Omental fat pad (tissue), 3 donors: ENCODE measurements at regions not wholly inside any gene's neighbourhood (a gene's known extent, or its start where the extent isn't known, plus 50 kb on each side); places are given as distances from the start of the nearest gene placed in this dataset.

ENCODE experiments used
- ATAC-seq: fragments of 150-250 bp; one replicate; pipeline ENCODE4 v1.9.1; 2016; ENCODE audit warnings: mild to moderate bottlenecking, moderate library complexity; ENCODE audit not compliant: low FRiP score
- DNase-seq: peaks from one replicate; pipeline ENCODE4 v3.0.0-alpha.2; 2019; ENCODE audit warnings: low spot score
- TF ChIP-seq, protein P1 (sequence below), 3 donors: fragments of 450-650 bp; IDR thresholded peaks; one replicate each; pipeline ENCODE4 v1.5.1; 2016 to 2017; ENCODE audit warnings: antibody characterized with exemption in 3 of 3, mild to moderate bottlenecking in 3 of 3, moderate library complexity in 2 of 3

DNA sequence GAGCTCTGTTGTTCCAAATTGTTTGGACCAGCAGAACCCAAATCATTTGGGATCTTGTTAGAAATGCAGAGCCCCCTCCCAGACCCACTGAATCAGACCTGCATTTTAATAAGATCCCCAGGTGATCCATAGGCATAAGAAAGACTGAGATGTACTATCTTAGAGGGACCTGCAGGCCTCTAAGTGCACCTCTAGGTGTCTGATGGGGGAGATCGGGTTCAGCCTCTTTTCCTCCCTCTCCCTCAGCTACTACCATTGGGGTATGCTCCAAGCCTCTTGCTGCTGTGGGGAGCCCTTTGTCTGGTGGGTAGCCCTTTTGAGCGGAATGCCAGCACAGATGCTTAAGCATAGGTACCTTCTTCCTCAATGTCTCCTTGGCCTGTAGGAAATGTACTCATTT is 63.8 kb upstream of the RPS6KA3 start:
- ATAC-seq (no peak), DNase-seq (no peak)
- TF ChIP-seq, protein P1, sequence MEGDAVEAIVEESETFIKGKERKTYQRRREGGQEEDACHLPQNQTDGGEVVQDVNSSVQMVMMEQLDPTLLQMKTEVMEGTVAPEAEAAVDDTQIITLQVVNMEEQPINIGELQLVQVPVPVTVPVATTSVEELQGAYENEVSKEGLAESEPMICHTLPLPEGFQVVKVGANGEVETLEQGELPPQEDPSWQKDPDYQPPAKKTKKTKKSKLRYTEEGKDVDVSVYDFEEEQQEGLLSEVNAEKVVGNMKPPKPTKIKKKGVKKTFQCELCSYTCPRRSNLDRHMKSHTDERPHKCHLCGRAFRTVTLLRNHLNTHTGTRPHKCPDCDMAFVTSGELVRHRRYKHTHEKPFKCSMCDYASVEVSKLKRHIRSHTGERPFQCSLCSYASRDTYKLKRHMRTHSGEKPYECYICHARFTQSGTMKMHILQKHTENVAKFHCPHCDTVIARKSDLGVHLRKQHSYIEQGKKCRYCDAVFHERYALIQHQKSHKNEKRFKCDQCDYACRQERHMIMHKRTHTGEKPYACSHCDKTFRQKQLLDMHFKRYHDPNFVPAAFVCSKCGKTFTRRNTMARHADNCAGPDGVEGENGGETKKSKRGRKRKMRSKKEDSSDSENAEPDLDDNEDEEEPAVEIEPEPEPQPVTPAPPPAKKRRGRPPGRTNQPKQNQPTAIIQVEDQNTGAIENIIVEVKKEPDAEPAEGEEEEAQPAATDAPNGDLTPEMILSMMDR (IDR thresholded peaks at IDR 0.05): no peak

DNA sequence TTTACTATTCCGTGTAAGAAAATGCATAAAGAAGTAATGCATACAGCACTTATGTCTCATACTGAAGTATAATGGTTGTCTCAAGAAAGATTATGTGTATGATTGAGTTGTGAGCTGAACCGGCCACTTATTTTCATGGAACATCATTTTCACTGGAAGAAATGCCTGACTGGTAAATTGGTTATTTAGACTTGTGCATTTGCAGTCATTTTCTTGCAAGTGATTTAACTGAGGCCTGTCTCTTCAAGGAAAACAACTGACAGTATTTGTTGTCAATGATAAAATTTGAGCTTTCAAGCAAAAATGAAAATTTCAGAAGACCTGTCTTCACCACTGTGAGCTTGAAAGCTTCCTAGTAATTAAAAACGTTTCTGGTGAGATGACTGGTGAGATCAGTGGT is 62.7 kb upstream of the RPS6KA3 start:
- TF ChIP-seq, protein P1 (IDR thresholded peaks at IDR 0.05): no peak
- no peak for DNase-seq
- no peak for ATAC-seq

DNA sequence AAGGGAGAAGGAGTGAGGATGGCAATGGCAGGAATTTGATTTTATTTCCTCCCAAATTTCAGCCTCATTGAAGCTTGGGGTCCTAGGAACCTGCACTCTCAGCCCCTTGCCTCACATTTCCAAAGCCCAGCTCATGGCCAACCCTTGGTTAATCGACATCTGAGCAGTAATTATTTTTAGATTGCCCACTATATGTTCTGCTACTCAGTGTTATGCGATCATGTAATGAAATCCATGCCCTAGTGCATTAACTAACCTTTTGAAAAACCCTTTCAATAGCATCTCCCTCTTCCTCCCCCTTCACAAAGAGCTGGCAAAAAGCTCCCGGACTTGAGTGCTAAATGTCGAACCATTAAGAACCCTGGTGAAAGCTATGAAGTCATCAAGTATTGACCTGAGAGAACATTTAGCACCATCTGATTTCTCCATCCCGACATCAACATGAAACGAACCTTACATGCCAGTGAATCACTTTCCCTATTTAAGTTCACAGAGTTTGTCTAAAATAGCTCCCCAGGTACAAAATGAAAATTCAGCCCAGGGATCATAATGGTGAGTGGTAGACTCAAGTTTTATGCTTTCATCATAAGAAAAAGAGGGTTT is 59.2 kb upstream of the RPS6KA3 start:
- DNase-seq (no peak), ATAC-seq (no peak)
- TF ChIP-seq, protein P1 (IDR thresholded peaks at IDR 0.05): no peak

DNA sequence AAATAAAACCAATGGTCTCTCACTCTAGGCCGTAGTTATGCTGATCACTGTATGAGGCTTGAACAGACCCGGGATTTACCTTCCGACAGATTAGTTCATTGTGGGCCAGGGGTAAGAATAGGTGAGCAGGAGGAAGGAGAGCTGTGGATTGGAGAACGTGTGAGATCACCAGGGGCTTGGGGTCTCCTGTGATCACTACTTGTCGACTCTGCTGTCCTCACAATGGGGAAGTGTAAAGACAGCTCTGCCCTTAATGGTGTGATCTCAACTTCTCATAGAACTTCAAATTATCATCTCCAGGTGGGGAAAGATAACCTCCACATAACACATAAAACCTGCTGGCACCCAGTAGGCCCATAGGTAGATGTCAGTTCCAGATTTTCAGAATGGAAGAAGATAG is 56.2 kb upstream of the RPS6KA3 start:
- ATAC-seq (no peak), DNase-seq (no peak)
- TF ChIP-seq, protein P1 (IDR thresholded peaks at IDR 0.05): no peak

DNA sequence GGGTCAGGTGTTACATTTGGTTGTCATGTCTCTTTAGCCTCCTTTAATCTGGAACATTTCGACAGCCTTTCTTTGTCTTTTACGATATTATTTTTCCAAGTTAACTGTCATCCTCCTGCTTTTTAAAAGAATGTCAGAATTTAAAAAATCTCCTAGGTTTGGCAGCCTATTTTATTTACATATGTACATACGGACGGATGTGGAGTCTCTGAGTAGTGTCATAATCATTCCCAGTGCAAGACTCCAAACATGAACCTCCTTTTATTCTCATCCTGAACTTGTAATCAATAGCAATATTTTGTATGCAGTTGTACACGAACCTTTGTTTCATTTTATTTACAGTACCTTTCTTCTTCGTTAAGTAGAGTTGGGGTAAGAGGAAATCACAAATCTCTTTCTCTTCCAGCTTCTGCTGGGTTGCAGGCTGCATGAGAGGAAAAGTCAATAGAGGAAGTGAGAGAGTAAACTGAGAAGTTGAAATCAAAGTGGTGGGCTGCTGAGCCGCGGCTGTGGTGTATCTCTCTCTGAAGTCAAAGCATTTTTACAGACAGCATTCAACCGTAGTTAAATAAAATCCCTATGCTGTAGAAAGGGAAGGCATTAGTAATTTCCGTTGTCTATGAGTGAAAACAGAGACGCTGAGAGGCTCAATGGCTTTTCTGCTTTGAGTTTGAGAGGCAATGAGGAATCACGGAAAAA is 53.9 kb upstream of the RPS6KA3 start:
- DNase-seq: no peak
- no peak for ATAC-seq
- TF ChIP-seq, protein P1 (IDR thresholded peaks at IDR 0.05): no peak

DNA sequence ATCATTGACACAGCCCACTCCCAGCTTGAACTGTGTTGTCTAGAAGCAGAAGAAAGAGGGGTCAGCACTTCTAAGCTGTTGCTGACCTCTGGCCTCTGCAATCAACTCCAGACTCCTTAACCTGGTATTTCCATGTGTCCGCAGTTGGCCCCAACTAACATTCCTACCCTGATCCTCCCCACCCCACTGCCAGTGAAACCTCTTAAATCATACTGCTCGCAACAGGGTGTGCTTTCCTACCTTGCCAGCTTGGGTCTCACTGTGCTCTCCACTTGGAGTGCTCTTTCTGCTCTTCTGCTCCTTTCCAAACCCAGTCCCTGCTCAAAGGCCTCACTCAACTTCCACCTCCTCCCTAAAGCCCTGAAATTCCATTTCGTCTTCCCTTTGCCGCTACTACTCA is 52.3 kb upstream of the RPS6KA3 start:
- ATAC-seq (no peak), DNase-seq (no peak)
- TF ChIP-seq, protein P1 (IDR thresholded peaks at IDR 0.05): no peak

DNA sequence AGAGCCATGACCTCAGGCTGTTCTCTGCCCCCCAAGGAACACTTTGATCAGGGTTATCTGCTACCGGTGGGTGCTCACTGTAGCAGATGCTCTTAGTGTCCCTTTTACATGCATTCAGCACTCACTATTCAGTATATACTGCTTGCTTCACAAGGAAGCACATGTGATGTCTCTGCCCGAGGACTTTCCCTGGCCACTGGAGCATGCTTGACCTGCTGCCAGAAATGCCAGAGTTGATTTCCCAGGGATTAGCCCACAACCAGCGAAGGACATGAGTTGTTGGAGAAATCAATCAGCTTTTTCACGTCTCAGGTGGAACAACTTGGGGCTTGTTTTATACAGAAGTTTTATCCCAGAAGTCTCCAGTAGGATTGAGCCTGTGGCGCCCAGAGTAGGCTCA is 51.2 kb upstream of the RPS6KA3 start:
- DNase-seq: no peak
- TF ChIP-seq, protein P1 (IDR thresholded peaks at IDR 0.05): no peak
- ATAC-seq: no peak
